Astrocyte of the cerebellum (primary cell): ENCODE measurements at regions not wholly inside any gene's neighbourhood (a gene's known extent, or its start where the extent isn't known, plus 50 kb on each side); places are given as distances from the start of the nearest gene placed in this dataset.

Source experiments
- DNase-seq: peaks from one replicate; pipeline ENCODE4 v3.0.0-alpha.2; 2011; ENCODE audit warnings: low read depth
- H3K4me3 ChIP-seq: 2 replicates; pipeline ENCODE4 v1.5.1; 2011; ENCODE audit warnings: mild to moderate bottlenecking, low read depth, low read length, moderate library complexity
- in situ Hi-C: cut with HindIII; loops from 2 replicates; pipeline ENCODE4 v1.10.0; 2017; ENCODE audit warnings: low sequenced_read_pairs
- TF ChIP-seq, protein P1 (sequence below): IDR thresholded peaks from 2 replicates; pipeline ENCODE4 v1.5.1; 2012; ENCODE audit warnings: low read length, low read depth, moderate library complexity, mild to moderate bottlenecking; ENCODE audit errors: missing control alignments

DNA sequence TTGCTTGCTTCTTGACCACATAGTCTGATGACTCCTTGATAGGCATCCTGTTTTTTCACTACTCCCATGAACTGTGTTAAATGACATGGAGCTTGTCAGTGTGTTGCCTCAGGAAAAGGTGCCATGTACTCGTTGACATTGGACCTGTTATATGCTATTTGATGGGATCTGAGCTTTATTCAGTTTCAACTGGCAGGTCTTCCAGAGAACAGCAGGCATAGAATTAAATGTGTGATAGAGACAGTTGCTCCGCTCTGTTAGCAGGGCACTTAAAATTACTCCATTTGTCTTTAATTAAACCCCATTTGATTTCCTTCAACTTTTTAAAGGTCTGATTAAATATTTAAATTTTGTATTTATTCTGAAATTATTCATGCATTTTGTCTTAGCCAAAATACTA, 189.7 kb upstream of the ADGRL4 start:
- in situ Hi-C loops: no loop called here
- no peak overlapping the region for H3K4me3 ChIP-seq
- no peak for DNase-seq
- TF ChIP-seq, protein P1, sequence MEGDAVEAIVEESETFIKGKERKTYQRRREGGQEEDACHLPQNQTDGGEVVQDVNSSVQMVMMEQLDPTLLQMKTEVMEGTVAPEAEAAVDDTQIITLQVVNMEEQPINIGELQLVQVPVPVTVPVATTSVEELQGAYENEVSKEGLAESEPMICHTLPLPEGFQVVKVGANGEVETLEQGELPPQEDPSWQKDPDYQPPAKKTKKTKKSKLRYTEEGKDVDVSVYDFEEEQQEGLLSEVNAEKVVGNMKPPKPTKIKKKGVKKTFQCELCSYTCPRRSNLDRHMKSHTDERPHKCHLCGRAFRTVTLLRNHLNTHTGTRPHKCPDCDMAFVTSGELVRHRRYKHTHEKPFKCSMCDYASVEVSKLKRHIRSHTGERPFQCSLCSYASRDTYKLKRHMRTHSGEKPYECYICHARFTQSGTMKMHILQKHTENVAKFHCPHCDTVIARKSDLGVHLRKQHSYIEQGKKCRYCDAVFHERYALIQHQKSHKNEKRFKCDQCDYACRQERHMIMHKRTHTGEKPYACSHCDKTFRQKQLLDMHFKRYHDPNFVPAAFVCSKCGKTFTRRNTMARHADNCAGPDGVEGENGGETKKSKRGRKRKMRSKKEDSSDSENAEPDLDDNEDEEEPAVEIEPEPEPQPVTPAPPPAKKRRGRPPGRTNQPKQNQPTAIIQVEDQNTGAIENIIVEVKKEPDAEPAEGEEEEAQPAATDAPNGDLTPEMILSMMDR: no peak

DNA sequence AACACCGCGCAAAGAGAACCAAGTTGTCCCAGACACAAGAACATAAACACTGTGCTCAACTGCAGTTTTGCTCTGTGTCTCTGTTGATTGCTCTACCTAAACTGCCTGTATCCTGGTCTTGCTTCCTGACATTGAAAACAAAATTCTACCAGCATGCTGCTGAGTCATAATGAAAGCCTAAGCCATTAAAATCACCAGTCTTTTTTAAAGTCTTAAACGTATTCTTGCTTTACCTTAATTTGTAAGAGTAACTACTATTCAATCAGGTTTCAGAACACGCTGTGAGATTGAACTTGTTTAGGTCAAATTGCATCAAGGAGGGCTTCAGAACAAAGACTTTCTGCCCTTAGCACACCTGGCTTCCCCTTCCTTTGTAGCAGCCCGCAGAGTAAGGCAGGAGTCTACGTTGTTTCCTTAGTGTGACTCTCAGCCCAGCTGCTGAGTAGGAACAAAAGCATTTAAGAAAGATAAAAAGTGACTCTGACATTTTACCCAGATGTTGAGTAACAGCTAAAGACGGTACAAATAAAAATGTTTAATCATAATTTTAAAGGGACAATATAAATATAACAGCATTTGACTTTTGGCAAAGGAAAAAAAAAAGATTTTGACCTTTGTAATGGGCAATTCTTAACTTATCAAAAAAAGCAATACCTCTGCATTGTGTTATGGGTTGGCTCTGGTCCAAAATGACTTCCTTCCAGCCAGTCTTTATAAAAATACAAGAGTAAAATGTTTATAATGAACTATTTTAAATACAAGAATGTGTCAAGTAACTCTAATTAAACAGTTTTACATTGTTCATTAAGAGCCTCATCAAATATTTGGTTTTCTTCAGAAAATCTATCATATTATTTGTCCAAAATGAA, 186.9 kb upstream of the ADGRL4 start:
- in situ Hi-C loops: no loop called here
- TF ChIP-seq, protein P1: no peak
- H3K4me3 ChIP-seq: no peak overlapping the region
- DNase-seq: no peak

DNA sequence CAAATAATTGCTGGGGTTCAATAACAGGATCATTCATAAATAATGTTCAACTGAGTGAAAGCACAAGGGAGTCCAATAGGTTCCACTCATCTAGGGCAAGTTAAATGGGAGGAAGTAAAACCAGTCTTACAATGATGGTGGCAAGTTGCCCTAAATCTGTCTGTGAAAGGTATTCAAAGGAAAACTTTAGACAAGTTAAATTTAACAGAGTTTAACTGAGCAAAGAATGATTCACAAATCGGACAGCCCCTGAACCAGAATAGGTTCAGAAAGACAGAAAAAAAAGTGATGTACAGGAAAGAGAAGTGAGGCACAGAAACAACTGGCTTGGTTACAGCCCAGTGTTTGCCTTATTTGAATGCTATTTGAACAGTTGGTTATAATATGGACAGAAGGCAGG, 183.5 kb upstream of the ADGRL4 start:
- no peak overlapping the region for H3K4me3 ChIP-seq
- TF ChIP-seq, protein P1: no peak
- in situ Hi-C loops: no loop called here
- DNase-seq: no peak

DNA sequence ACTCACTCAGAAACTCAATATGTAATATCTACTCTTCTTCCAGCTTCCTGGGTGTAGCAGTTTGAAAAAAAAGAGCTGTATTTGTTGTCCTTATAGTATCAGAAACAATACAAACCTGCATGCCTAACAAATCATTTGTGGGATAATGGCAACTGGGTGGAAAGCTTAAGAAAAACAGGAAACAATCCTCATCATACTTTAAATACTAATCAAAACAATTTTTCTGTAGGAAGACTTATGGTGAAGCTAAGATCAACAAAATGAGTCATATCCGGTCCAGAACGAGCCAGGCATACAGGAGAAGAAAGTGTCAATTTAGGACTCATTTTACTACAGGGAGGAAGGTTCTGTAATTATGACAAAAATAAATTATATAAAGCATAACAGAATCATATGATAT, 181.8 kb upstream of the ADGRL4 start:
- in situ Hi-C loops: no loop called here
- no peak for DNase-seq
- H3K4me3 ChIP-seq: no peak overlapping the region
- TF ChIP-seq, protein P1: no peak

DNA sequence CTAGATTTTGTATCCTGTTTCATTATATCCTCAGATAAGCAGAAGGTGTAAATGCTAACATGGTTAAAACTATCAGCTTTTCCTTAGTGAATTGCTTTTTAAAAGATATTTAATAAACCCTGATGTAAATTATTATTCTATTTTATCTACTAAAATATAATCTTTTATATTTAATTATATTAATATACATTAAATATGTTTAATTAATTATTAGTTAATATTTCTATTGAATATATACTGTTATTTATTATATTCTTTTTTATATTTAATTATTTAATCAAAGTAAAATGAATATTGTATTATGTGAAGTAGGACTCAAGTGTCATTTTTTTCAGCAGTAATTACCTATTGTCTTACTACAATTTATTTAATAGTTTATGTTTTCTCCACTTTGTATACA, 179.7 kb upstream of the ADGRL4 start:
- TF ChIP-seq, protein P1: no peak
- in situ Hi-C loops: no loop called here
- DNase-seq: no peak
- H3K4me3 ChIP-seq: no peak overlapping the region

DNA sequence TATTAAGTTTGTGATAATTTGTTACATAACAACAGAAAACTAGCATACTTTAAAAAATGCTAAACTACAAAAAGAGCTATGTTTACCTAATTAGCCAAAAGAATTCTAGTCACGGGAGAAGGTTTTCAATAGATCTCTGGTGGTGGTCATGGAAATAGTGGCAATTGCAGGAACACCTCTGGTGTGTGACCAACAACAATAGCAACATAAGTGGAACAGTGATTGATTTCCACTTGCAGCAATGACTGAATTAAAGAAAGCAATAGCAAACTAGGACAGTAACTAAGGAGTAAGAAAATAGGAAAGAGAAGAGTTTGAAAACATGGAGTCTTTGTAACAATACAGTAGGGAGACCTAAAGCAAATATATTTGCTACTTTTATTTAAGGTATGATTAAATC, 171.3 kb upstream of the ADGRL4 start:
- TF ChIP-seq, protein P1: no peak
- in situ Hi-C loops: no loop called here
- H3K4me3 ChIP-seq: no peak overlapping the region
- no peak for DNase-seq

DNA sequence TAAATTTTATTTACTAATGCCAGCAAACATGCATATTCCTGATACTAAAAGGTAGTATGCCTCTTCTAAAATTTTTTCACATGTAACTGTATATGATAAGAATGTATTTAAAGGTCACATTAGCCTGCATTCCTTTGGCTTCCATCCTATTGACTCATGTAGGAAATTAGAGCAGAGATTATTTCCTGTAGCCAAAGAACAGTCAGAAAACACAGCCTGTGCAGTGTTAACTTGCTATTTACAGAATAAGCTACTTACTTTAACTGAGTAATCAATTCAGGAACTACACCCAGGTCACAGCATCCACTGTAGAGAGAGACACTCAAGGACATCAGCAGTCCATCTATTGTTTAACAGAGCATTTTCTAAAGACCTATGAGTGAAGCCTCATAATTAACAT, 154.5 kb upstream of the ADGRL4 start:
- in situ Hi-C loops: no loop called here
- H3K4me3 ChIP-seq: no peak overlapping the region
- DNase-seq: no peak
- TF ChIP-seq, protein P1: no peak
